GM18508 (cell line): ENCODE measurements at regions not wholly inside any gene's neighbourhood (a gene's known extent, or its start where the extent isn't known, plus 50 kb on each side); places are given as distances from the start of the nearest gene placed in this dataset.
"Not testable (repeated sequence)": the region's sequence is repeated elsewhere in the genome, so short reads cannot be mapped to it uniquely, and the experiment has no call there.

ENCODE experiments used
- ATAC-seq: cut with Tn5 transposase; IDR thresholded peaks from one replicate; pipeline ENCODE4 v1.9.1; 2021; ENCODE audit warnings: moderate number of reproducible peaks; ENCODE audit not compliant: insufficient read depth, unreplicated experiment

DNA sequence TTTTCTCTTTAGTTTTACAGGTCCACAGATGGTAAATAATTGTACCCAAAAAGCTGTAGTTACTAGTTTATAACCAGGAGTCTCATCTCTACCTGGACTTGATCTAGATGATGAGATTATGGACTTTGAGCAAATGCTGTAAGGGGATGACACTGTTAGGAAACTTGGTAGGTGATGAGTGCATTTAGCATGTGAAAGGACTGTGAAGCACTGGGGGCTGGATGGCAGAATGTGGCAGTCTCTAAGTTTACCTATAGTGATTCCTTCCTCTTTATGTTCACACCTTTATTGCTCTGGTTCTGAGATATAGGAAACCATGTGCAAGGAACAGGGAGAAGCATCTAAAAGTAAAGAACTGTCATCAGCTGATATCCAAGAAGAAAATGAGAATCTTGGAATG is 230.7 kb upstream of the CHORDC1 start:
- ATAC-seq: no peak

DNA sequence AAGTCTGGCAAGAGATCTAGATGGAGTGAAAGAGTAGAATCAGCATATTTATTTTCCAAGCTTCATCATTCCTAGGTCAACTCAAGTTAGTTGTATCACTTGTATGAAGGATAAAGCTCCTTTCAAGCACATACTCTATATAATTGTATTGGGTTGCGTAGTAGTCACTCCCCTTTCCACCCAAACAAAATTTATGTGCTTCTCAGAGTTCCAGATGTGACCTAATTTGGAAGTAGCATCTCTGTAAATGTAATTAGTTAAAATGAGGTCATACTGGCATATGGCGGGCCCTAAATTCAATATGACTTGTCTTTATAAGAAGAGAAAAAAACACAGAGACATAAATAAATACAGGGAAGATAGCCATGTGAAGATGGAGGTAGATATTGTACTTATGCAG is 226.8 kb upstream of the CHORDC1 start:
- ATAC-seq: no peak

DNA sequence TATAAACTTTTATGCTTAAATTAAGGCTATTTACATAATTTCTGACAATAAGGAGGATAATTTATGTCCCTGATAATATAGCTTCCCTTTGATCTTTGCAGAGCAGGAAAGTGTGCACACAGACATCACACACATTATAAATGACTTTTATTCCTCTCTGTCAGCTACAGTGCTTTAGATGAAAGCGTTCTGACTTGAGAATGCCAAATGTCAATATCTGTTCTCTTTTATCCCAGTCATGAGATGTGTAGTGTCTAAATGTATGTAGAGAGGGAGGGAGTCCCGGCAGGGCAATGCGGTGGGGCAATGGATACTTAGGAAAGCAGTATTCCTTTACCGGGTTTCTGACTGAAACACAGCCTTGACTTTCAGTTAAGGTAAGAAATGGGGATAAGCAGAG is 225.4 kb upstream of the CHORDC1 start:
- ATAC-seq: no peak

DNA sequence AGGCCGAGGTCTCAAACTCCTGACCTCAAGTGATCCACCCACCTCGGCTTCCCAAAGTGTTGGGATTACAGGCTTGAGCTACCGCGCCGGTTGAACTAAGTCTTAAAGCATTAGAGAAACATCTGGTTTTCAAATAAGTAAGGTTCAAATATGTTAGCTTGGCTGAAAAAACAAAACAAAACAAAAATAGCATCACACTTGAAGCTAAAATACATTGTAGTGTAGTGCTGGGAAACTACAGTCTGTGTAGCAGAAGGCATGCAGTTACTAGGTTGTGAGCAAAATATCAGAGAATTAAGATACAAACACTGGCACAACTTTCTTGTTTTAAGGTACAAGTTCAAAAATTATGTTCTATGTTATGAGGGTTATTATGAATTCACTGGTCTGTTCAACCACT is 224.8 kb upstream of the CHORDC1 start:
- no peak for ATAC-seq

DNA sequence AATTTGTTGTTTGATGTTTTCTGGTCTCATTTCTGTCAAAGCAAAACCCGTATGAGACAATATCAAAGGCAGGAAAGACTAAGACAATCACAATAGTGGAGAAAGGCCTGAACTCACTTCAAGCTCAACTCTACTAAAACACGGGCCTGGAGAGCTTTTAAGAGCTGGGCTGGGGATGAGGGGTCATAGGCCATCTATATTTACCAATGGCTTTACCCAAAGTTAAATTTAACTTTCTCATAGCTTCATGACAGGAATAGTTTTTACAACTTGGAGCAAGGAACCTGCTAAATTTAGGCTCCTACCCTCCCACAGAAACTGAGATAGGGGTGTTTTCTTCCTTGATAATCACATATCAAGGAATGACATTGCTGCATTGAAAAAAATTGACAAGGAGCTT is 223.4 kb upstream of the CHORDC1 start:
- ATAC-seq: no peak

DNA sequence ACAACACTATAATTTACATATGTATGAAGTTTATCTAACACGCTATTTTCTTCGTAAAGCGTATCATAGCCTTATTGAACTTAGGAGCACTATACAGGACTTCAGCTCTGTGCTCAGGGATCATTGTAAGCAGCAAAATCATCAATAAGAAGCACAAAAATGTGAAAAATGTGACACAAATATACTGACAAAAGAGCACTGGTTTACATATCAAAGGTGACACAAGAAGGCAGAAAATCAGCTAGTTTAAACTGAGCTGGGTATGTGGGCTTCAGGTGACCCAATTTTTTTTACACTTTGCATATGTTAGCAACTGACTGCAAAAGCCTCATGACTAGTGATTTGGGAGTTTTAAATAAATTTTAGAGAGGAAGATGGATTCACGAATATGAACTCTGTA is 215.2 kb upstream of the CHORDC1 start:
- ATAC-seq: no peak

DNA sequence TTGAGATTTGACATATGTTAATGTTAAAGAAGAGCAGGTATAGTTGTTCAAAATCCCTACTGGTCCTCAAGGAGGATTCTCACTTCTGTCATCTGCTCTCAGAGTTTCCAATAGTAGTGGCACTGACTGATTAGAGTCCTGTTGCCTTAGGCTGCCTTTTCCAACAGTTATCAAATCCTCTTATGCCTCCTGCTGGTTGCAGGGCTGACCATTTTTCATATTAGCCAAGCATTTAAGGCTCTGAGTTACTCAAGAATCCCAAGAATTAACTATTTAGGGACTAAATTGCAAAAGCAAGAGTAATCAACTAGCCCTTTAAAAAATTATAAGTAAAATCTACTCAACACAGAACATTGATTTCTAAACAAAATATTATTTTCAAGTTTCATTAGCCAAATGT is 212.0 kb upstream of the CHORDC1 start:
- ATAC-seq: no peak

DNA sequence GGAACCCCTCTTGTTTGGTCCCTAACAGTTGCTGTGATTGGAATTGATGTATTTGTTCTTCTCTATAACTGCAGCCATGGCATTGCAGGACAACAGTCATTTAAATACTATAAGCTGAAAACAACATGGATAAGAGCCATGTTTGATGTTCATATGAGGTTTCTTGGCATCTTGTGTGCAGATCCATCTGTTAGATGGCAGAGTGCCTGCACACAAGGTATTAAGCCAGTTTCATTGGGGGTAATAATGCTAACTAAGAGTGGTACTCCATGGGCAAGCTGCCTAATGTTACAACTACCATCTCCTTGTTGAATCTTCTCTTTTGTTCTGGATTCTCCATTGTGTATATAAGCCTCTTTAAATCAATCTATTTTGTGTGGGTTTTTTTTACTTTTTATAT is 206.0 kb upstream of the CHORDC1 start:
- ATAC-seq: no peak

DNA sequence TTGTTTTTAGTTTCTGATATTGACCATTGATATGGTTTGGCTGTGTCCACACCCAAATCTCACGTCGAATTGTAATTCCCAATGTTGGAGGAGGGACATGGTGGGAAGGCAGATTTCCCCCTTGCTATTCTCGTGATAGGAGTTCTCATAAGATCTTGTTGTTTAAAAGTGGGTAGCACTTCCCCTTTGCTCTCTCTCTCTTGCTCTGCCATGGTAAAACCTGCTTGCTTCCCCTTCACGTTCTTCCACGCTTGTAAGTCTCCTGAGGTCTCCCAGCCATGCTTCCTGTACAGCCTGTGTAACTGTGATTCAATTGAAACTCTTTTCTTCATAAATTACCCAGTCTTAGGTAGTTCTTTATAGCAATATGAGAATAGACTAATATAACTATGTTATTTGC is 203.6 kb upstream of the CHORDC1 start:
- ATAC-seq: no peak

DNA sequence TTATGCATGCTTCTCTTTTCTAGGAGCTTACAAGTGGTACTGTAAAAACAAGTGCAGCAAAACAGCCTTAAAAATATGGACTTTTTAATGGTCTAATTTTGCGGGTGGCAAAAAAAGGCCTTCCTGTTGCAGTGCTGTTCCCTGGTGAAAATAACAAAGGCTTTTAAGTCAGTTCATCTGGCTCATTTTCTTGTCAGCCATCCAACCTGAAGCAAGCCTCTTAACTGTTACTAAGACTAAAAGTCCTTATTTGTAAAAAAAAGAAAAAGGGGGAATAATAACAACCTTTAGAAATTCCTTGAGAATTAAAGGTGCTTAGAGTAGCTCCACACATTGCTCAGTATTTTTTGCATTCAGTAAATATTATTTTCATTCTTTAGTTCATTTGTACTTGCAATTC is 200.5 kb upstream of the CHORDC1 start:
- ATAC-seq: no peak

DNA sequence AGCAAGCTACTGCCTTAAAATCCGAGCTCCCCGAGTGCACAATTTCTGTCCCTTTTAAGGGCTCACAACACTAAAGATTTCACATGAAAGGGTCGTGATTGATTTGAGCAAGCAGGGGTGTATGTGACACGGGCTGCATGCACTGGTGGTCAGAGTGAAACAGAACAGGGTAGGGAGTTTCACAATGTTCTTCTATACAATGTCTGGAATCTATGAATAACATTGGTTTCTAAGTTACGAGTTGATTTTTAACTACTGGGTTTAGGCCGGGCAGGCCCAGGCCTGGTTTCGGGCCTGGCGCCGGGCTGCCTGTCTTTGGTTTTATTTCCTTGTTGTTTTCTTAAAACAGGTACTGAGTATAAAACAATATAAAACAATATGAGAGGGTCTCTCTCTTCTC is 199.9 kb upstream of the CHORDC1 start:
- ATAC-seq: not testable (repeated sequence)

DNA sequence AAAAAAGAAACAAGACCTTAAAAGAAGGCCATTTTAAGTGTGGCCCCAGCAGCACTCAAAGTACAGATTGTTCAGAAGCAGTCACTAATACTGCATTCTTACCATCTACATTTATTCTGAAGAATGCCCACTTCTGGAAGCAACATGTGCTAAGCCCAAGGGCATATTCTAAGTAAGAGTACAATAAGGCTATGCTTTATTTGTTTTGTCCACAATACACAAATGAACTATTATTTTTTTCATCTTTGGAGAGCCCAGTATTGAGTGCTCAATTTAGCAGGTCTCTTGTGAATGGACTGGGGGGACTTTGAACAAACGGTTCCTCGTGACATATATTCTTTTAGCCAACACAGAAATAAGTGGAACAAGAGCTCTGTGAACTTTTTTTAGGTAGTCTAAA is 191.4 kb upstream of the CHORDC1 start:
- no peak for ATAC-seq

DNA sequence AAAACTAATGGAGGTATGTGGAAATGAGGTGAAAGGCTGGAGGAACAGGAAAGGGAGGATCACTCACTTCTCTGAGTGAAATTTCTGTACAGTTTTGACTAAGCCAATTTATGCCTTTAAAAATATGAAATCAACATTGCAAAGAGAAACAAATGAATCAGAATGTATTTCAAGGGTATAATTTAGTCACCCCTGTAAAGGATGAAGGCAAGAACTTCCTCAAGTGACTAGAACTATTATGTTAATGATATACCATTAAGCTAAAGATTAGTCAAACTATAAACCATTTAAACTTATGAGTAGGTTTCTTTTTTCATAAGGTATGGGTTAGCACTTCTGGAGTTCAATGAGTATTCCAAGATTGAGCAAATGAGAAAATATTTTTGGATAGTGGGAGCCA is 184.5 kb upstream of the CHORDC1 start:
- peak; percentile 53 for ATAC-seq

DNA sequence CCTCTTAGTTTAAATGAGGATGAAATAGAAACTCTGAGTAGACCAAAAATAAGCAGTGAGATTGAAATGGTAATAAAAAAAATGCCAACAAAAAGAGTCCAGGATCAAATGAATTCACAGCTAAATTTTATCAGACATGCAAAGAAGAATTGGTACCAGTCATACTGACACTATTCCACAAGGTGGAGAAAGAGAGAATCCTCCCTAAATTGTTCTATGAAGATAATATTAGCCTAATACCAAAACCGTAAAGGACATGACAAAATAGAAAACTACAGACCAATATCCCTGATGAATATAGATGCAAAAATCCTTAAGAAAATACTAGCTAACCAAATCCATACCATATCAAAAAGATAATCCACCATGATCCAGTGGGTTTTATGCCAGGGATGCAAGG is 169.8 kb upstream of the CHORDC1 start:
- ATAC-seq: no peak

DNA sequence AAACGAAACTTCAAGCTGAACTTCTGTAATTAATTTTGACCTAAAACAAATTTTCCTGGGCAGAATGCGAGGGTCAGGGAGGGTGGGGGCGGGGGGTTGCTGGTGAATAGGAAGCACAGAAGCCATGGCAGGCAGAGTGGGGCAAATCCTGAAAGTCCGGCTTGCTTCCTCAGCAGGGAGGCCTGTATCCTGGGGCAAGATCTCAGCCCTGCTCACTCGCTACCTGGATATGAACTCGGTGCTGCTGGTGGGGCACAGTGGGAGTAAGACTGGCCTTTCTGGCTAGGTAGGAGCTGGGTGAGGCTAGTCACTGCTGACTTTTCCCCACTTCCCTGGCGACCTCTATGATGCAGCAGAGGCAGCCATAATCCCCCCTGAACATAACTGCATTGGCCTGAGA is 168.9 kb upstream of the CHORDC1 start:
- ATAC-seq: no peak

DNA sequence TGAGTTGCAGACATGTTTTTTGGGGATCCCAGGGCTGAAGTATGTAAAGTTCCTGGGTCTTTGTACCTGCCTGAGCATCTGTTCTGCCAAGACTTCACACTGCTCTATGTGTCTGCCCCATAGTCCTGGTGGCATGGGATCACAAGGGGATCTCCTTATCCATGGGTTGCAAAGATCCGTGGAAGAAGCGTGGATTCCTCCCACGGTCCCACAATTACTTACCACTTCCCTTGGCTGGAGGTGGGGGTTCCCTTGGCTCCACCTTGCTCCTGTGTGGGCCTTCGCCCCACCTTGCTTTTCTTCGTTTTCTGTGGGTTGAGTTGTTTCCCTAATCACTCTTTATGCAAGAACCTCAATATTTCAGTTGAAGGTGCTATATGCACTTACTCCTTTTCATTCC is 157.4 kb upstream of the CHORDC1 start:
- no peak for ATAC-seq

DNA sequence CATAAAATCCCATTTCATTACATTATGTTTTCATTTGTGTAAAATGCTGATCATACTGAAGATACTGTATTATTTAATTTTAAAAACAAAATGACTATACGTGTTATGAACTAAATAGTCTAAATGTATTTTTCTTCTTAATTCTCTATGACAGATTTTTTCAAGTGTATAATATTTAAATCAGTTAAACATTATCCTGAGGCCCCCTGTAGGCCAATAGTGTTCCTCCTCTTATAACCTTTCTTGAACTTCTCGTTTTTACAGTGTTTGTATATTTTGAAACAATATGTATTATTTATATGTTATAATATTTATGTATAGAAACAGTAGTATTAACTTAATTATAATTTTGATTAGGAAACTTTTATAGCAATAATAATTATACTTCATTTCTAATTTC is 151.1 kb upstream of the CHORDC1 start:
- ATAC-seq: no peak

DNA sequence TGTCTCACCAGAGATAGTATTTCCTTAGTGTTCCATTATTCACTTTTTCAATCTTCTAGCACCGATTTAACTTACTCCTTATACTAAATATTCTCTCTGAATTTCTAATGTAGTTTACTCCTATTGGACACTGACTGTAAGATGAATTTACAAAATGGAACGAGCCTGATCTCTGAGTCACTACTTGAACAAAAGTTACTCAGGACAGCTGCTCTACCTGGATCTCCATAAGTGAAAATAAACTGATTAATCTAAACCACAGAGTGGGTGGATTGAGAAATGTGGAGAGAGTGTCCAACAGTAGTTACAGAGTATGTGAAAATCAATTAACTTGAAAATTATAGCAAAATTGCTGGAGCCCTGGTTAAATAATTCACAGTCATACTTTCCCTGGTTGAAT is 141.7 kb upstream of the CHORDC1 start:
- ATAC-seq: no peak

DNA sequence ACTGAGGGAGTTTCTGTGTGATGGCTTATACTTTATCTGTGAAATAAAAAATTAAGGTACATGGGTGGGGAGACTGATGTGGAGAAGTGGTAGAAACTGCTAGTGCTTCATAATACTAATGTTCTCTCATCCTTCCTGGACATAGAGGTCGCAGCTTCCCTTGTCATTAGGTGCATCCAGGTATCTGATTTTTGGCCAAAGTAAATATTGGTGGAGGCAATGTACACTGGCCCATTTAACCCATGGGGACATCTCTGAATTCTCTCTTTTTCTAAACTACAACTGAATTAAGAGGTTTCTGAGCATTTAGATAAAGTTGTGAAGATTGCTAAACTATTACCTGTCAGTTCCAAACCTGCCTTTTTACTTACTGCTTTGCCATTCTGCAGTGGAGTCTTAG is 140.9 kb upstream of the CHORDC1 start:
- no peak for ATAC-seq

DNA sequence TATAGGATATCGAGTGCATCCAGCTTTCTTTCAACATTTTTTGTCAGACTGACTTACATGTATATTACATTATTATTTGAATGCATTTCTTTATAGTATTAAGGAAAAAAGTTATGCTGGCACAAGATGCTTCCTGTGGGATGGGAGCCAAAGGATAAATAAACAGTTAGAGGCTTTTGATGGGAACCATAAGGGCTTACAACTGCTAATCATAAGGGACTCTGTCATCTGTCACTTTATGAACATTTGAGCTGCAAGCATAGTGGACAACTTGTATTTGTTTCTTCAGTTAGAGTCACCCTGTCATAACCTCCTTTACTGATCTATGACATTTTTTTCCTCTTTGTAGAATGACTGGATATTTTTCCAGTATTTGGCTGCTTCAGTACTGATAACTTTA is 132.4 kb upstream of the CHORDC1 start:
- no peak for ATAC-seq

DNA sequence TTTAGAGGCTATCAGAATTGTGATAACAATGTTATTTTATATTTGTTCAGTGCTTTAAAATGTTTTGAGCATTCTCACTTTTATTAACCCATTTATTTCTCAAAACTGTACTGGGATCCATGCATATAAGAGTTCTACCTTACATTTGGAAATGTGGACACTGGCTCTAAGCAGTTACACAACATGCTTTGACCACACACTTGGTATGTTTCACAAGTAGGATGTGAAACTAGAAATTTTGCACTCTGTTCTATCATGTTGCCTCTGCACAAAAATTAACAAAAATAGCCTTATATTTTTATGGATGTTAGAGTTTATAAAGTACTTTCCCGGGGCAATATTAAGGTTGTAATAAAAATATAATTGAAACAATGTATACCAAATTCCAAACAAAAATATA is 126.9 kb upstream of the CHORDC1 start:
- no peak for ATAC-seq

DNA sequence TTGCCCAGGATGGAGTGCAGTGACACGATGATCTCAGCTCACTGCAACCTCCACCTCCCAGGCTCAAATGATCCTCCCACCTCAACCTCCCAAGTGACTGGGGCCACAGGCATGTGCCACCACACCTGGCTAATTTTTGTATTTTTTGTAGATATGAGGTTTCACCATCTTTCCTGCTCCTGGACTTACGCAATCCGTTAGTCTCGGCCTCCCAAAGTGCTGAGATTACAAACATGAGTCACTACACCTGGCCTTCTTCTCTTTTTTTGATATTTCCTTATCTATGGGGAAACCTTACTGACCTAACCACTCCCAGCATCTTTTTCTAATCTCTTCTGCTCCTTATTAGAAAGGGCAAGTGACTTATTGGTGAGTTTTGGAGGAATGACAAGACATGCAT is 121.7 kb upstream of the CHORDC1 start:
- no peak for ATAC-seq

DNA sequence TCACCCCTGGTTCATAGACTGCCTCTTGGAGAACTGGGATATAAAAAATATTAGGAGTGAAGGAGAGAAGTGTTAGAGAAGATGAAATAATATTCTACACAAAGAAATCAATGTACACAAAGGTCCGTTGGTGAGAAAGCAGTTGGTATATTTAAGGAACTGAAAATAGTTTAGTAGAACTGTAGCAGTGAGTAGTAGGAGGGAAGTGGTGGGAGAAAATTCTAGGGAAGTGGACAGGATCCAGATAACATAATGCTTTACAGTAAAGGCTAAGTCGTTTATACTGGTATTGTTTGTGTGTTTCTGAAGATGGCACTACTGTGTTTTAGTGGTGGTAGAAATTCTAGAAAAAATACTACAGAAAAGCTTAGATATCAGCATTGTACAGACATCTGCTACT is 120.8 kb upstream of the CHORDC1 start:
- no peak for ATAC-seq

DNA sequence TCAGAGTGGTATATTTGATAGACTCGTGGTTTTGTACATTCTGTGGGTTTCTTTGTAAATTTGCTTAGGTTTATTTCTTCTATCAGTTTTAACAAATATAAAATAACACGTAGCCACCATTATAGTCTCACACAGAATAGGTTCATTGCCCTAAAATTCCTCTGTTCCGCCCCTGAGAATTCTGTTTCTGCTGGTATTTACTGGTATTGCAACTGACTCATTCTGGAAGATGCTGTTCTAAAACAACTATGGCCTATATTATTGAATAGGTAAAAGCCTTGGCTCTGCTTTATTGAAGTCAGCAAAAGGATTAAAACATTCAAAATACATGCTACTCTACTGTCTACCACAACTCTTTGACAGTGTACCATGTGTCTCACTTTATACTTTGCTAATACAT is 119.1 kb upstream of the CHORDC1 start:
- no peak for ATAC-seq
